Coronary artery (tissue), 2 donors: ENCODE measurements at regions not wholly inside any gene's neighbourhood (a gene's known extent, or its start where the extent isn't known, plus 50 kb on each side); places are given as distances from the start of the nearest gene placed in this dataset.

Source experiments
- DNase-seq: peaks from one replicate; pipeline ENCODE4 v3.0.0-alpha.2; 2017; ENCODE audit warnings: low spot score
- H3K27ac ChIP-seq, 2 donors: fragments of 200-600 bp; sonication (generic); one replicate each; pipeline ENCODE4 v1.5.1; 2016 to 2019
- H3K4me3 ChIP-seq: fragments of 200-600 bp; sonication (generic); 2 replicates; pipeline ENCODE4 v1.5.1; 2016; ENCODE audit warnings: mild to moderate bottlenecking, moderate library complexity
- TF ChIP-seq, protein P1 (sequence below): fragments of 200-600 bp; sonication (generic); IDR thresholded peaks from one replicate; pipeline ENCODE4 v1.5.1; 2019; ENCODE audit warnings: antibody characterized with exemption

DNA sequence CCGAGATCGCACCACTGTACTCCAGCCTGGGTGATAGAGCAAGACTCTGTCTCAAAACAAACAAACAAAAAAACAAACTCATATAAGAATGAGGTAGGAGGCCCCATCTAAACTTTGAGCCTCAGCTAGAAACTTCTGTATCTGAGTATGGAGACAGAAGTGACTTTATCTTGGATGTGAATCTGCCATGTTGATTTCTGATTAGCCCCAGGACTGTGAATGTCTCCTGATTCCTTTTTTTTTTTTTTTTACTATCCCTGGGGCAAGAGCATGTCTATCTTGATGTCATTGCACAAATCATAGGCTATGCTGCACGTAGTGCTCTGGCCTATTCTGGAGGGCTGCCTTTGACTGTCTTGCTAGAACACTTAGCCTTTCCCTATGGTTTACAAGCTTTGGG, 211.0 kb downstream of the PTPRU start:
- TF ChIP-seq, protein P1, sequence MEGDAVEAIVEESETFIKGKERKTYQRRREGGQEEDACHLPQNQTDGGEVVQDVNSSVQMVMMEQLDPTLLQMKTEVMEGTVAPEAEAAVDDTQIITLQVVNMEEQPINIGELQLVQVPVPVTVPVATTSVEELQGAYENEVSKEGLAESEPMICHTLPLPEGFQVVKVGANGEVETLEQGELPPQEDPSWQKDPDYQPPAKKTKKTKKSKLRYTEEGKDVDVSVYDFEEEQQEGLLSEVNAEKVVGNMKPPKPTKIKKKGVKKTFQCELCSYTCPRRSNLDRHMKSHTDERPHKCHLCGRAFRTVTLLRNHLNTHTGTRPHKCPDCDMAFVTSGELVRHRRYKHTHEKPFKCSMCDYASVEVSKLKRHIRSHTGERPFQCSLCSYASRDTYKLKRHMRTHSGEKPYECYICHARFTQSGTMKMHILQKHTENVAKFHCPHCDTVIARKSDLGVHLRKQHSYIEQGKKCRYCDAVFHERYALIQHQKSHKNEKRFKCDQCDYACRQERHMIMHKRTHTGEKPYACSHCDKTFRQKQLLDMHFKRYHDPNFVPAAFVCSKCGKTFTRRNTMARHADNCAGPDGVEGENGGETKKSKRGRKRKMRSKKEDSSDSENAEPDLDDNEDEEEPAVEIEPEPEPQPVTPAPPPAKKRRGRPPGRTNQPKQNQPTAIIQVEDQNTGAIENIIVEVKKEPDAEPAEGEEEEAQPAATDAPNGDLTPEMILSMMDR = no peak
- DNase-seq = no peak

DNA sequence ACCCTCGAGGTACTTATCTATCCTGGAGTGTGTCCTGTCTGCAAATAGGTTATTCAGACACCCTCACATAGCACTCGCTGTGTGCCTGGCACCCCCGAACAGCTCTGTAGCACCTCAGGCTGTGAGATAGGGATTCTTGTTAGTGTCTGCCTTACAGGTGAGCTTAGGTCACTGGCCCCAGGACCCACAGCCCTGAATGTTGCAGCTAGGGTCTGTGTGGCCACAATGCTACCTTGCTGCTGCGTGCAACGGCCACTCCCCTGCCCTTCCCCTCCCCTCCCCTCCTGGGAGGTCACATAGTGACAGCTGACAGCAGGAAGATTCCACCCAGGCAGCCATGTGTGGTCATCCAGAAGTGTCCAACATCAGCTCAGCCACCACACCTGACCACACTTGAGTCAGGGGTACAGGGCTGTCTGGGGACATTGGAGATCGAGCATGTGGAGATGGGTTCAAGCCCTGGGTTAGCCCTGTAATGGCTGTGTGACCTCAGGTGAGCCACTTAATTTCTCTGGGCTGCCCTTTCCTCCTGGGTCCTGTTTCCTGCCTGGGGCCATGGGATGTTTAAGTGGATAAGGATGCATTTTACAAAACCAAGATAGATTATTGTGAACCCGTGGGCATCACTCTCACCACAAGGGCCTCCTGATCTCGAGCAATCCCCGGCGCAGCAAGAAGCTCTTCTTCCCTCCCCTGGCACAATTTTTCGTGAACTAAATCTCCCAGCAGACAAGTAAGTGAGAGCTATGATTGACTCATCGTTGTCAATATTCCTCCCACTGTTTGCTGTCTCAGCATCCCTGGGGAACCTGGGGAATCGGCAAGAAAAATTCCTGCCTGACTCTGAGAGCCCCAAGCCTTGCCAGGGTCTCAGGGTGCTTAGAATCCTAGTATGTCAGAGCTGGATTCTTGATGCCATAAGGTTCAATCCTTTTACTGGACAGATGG, 208.7 kb downstream of the PTPRU start:
- no peak for DNase-seq
- Histone ChIP-seq H3K4me3 (no peak overlapping the region), H3K27ac (no peak overlapping the region)
- TF ChIP-seq, protein P1 = no peak

More for the DNA sequence above, 211.0 kb downstream of the PTPRU start:
- no peak overlapping the region for H3K27ac ChIP-seq
- no peak overlapping the region for H3K4me3 ChIP-seq

DNA sequence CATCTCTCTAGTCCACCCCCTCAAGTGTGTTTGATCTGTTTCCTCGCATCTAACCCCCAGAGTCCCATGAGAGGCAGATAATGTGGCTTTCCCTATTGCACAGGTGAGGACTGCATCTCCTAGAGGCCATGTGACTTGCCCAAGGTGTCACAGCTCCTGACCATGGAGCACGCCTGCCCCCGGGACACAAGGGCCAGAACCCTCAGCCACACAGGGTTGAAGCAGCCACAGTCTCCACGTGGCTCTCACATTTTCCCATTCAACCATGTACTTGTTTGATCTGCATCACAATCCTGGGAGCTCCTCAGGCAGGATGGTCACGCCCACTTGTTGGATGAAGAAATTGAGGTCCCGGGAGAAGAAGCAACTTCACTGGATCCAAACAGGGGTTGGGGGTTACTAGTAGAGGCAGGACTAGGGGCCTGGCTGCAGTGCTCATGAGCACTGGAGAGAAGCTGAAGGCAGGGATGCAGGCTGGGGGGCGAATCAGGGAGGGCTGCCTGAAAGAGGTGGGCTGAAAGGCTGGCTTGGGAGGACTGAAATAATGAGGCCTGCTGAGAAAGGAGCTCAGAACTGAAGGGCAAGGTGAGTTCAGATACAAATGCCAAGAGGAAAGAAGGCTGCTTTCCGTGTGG, 207.9 kb downstream of the PTPRU start:
- no peak for DNase-seq
- H3K27ac ChIP-seq = no peak overlapping the region
- TF ChIP-seq, protein P1 = no peak
- no peak overlapping the region for H3K4me3 ChIP-seq

DNA sequence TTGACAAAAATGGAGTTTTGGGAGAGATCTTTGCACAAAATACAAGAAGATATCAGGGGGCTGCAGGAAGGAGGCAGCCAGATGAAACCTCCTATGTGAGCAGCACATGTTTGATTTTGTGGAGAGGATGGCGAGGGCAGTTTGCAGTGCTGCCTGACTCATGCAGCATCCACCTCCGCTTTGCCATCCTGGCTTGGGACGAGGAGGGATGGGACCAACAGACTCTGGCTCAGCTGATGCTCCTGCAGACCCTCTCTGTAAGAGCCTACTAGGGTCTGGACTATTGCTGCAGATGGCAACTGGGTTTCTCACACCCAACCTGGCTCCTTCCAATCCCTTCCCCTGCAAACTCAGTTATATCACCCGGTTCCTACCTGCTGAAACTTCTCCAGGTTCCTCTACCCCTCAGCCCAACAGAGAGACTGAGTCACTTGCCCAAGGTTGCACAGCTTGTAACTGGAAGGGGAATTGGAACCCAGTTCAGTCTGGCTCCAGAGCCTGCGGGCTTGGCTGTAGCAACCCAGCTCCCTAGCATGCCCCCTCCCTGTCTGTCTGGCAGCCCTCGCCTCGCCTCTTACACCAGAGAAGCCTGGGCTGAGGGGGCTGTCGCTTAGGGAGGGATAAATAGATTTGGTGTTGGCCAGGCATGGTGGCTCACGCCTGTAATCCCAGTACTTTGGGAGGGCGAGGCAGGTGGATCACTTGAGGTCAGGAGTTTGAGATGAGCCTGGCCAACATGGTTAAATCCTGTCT, 205.8 kb downstream of the PTPRU start:
- TF ChIP-seq, protein P1 = no peak
- no peak overlapping the region for H3K27ac ChIP-seq
- no peak overlapping the region for H3K4me3 ChIP-seq
- peak; percentile 63 for DNase-seq

DNA sequence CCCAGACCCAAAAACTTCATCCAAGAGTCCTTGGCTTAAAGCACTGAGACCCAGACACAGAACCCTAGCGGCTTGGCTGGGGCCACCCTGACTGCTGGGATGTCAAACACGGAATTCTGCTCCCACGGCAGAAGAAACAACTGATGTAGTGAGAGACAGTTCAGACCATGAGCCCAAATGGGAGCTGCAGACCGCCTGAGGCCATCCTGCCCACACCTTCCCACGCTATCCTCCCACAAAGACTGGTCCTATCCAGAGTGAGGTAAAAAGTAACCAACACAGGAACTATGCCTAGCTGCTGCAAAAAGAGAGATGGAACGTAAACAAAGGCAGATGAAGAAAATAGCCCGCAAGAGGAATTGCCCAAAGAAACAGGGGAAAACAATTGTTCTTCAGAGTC, 203.3 kb downstream of the PTPRU start:
- TF ChIP-seq, protein P1 = no peak
- H3K4me3 ChIP-seq = no peak overlapping the region
- no peak overlapping the region for H3K27ac ChIP-seq
- no peak for DNase-seq

DNA sequence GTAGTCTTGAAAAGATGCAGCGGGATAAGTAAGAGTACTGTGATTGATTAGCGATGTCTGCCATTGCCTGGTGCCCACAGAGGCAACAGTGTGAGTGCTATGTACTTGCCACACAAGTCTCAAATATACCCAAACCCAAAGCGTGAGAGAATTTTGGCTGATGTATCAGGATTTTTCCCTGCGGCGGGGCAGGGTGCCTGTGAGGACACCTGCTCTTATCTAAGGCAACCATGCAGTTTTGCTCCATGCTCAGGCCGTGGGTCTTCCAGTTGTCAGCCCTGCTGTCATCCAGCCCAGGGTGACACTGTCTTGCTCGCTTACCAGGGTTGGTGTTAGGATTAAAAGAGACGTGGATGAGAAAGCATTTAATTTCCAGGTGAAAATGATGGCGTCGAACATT, 202.7 kb downstream of the PTPRU start:
- no peak for DNase-seq
- Histone ChIP-seq H3K4me3 (no peak overlapping the region), H3K27ac (no peak overlapping the region)
- TF ChIP-seq, protein P1 = no peak
